ENCODE measurements at regions not wholly inside any gene's neighbourhood (a gene's known extent, or its start where the extent isn't known, plus 50 kb on each side); places are given as distances from the start of the nearest gene placed in this dataset.

GRCh38 chr5:118554981-118555380, 433.4 kb downstream of the DTWD2 start:
- no peak for DNase-seq (ENCODE audit: low read depth in 1 of 2, low spot score in 1 of 2)
- no peaks in the 10 kb centered on the region for H3K9me3 ChIP-seq
- H3K27ac ChIP-seq: no peak overlapping the region
- no peak overlapping the region for H3K4me2 ChIP-seq
- WGBS (ENCODE audit: missing lambda C conversion rate): 14% methylated on average over 4 of the region's 4 CpGs
- ChIA-PET POLR2A (no interaction called here), CTCF (no interaction called here)
- H3K4me3 ChIP-seq: no peak overlapping the region
- no peak for FAIRE-seq
- no peaks in the 10 kb centered on the region for H3K4me1 ChIP-seq
- TF ChIP-seq HOXB5 (CRISPR knock-in tag; IDR thresholded peaks at IDR 0.05) (no peak), EHMT2 (IDR thresholded peaks at IDR 0.05; ENCODE audit: low read depth) (no peak)
- no peak for ATAC-seq

- no peaks in the 10 kb centered on the region for H3K4me1 ChIP-seq
- FAIRE-seq: no peak
- no peaks in the 10 kb centered on the region for H3K9me3 ChIP-seq
- ChIA-PET CTCF (no interaction called here), POLR2A (no interaction called here)
- TF ChIP-seq JUN (IDR thresholded peaks at IDR 0.05): no peak
- TF ChIP-seq CBX8 (IDR thresholded peaks at IDR 0.05): no peak
- TF ChIP-seq TFCP2L1 (CRISPR knock-in tag; IDR thresholded peaks at IDR 0.05): no peak
- no peak for TF ChIP-seq HMGXB4 (CRISPR knock-in tag; IDR thresholded peaks at IDR 0.05; ENCODE audit: borderline replicate concordance)
- no peak for TF ChIP-seq MAFK (IDR thresholded peaks at IDR 0.05; ENCODE audit: partially characterized antibody)
- no peak for TF ChIP-seq RARB (CRISPR knock-in tag; IDR thresholded peaks at IDR 0.05)
- TF ChIP-seq HOXB5 (CRISPR knock-in tag; IDR thresholded peaks at IDR 0.05): no peak
- no peak for TF ChIP-seq CHD4 (IDR thresholded peaks at IDR 0.05; ENCODE audit: borderline replicate concordance)
- no peak for TF ChIP-seq GATA3 (IDR thresholded peaks at IDR 0.05; ENCODE audit: borderline replicate concordance)
- TF ChIP-seq SREBF2 (IDR thresholded peaks at IDR 0.05): no peak
- TF ChIP-seq HES2 (IDR thresholded peaks at IDR 0.05): no peak
- no peak for TF ChIP-seq CBX2 (IDR thresholded peaks at IDR 0.05; ENCODE audit: borderline replicate concordance, low read depth)
- no peak for TF ChIP-seq EHMT2 (IDR thresholded peaks at IDR 0.05; ENCODE audit: low read depth)
- no peak for TF ChIP-seq HOXA7 (CRISPR knock-in tag; IDR thresholded peaks at IDR 0.05)
- TF ChIP-seq POLR2A (IDR thresholded peaks at IDR 0.05; ENCODE audit: low read length): no peak
- no peak for TF ChIP-seq KDM1A (IDR thresholded peaks at IDR 0.05; ENCODE audit: low read depth)
- no peak for TF ChIP-seq NPAS2 (CRISPR knock-in tag; IDR thresholded peaks at IDR 0.05; ENCODE audit: borderline replicate concordance)
- no peak for TF ChIP-seq BCL3 (IDR thresholded peaks at IDR 0.05)
- TF ChIP-seq ESRRA (IDR thresholded peaks at IDR 0.05; ENCODE audit: borderline replicate concordance, low read length): no peak
- TF ChIP-seq FOSB (CRISPR knock-in tag; IDR thresholded peaks at IDR 0.05): no peak
- DNase-seq (ENCODE audit: low read depth in 1 of 2, low spot score in 1 of 2): no peak
- no peak for ATAC-seq
- no peak overlapping the region for H3K4me2 ChIP-seq
- no peak overlapping the region for H3K4me3 ChIP-seq
- 36% methylated on average over 2 of the region's 2 CpGs for WGBS (ENCODE audit: missing lambda C conversion rate)
- no peak overlapping the region for H3K27ac ChIP-seq
Measured at GRCh38 chr5:118554241-118554640, 434.1 kb downstream of the DTWD2 start.

GRCh38 chr5:118553662-118554061, 434.7 kb downstream of the DTWD2 start:
- ATAC-seq: no peak
- Histone ChIP-seq H3K4me1 (no peaks in the 10 kb centered on the region), H3K4me2 (no peak overlapping the region), H3K27ac (no peak overlapping the region), H3K9me3 (no peaks in the 10 kb centered on the region), H3K4me3 (no peak overlapping the region)
- CTCF ChIA-PET: no interaction called here
- FAIRE-seq: no peak
- WGBS (ENCODE audit: missing lambda C conversion rate): 20% methylated on average over 3 of the region's 3 CpGs
- DNase-seq (ENCODE audit: low read depth in 1 of 2, low spot score in 1 of 2): no peak
- POLR2A ChIA-PET: no interaction called here
- no peak for TF ChIP-seq EP300 (IDR thresholded peaks at IDR 0.05)
- no peak for TF ChIP-seq RARB (CRISPR knock-in tag; IDR thresholded peaks at IDR 0.05)
- TF ChIP-seq REST (IDR thresholded peaks at IDR 0.05): no peak
- TF ChIP-seq ZC3H11A (IDR thresholded peaks at IDR 0.05): no peak
- no peak for TF ChIP-seq PHF8 (IDR thresholded peaks at IDR 0.05; ENCODE audit: borderline replicate concordance, low read depth)
- TF ChIP-seq CTCF (IDR thresholded peaks at IDR 0.05): no peak
- TF ChIP-seq CHD2 (IDR thresholded peaks at IDR 0.05; ENCODE audit: low read length, partially characterized antibody): no peak
- TF ChIP-seq RNF2 (IDR thresholded peaks at IDR 0.05; ENCODE audit: borderline replicate concordance, low read depth): no peak
- no peak for TF ChIP-seq MAZ (IDR thresholded peaks at IDR 0.05; ENCODE audit: borderline replicate concordance, low read depth, low read length)
- no peak for TF ChIP-seq MYC (IDR thresholded peaks at IDR 0.05; ENCODE audit: borderline replicate concordance, low read length)
- no peak for TF ChIP-seq CBX2 (IDR thresholded peaks at IDR 0.05; ENCODE audit: borderline replicate concordance, low read depth)
